ENCODE measurements at regions not wholly inside any gene's neighbourhood (a gene's known extent, or its start where the extent isn't known, plus 50 kb on each side); places are given as distances from the start of the nearest gene placed in this dataset.

- H3K4me3 ChIP-seq (ENCODE audit: low read depth, low read length): no peak overlapping the region
- DNase-seq (ENCODE audit: low read depth): no peak
- no peaks in the 10 kb centered on the region for H3K36me3 ChIP-seq (ENCODE audit: control insufficient read depth, insufficient read depth, low read length)
- ChIA-PET POLR2A (no interaction called here), CTCF (no interaction called here)
- no peak for TF ChIP-seq CTCF (IDR thresholded peaks at IDR 0.05; ENCODE audit: insufficient read depth, low read depth, low read length)
- H3K27me3 ChIP-seq (ENCODE audit: control insufficient read depth, insufficient read depth, low read length): no peaks in the 10 kb centered on the region
Measured at GRCh38 chr4:144267084-144267483, 126.6 kb upstream of the GYPA start.

GRCh38 chr4:144280688-144281087, 140.2 kb upstream of the GYPA start:
- ChIA-PET CTCF (interaction anchor here (1.0 kb wide), 1 partner anchor 114 kb away, joined by 3 read pairs; no protein-coding TSS in a partner anchor), POLR2A (no interaction called here)
- no peak for TF ChIP-seq CTCF (IDR thresholded peaks at IDR 0.05; ENCODE audit: insufficient read depth, low read depth, low read length)
- DNase-seq (ENCODE audit: low read depth): no peak
- Histone ChIP-seq H3K27me3 (ENCODE audit: control insufficient read depth, insufficient read depth, low read length) (no peaks in the 10 kb centered on the region), H3K36me3 (ENCODE audit: control insufficient read depth, insufficient read depth, low read length) (no peaks in the 10 kb centered on the region), H3K4me3 (ENCODE audit: low read depth, low read length) (no peak overlapping the region)

- ChIA-PET POLR2A (no interaction called here), CTCF (no interaction called here)
- TF ChIP-seq CTCF (IDR thresholded peaks at IDR 0.05; ENCODE audit: insufficient read depth, low read depth, low read length): no peak
- no peaks in the 10 kb centered on the region for H3K27me3 ChIP-seq (ENCODE audit: control insufficient read depth, insufficient read depth, low read length)
- H3K36me3 ChIP-seq (ENCODE audit: control insufficient read depth, insufficient read depth, low read length): no peaks in the 10 kb centered on the region
- DNase-seq (ENCODE audit: low read depth): no peak
- no peak overlapping the region for H3K4me3 ChIP-seq (ENCODE audit: low read depth, low read length)
Measured at GRCh38 chr4:144283526-144283925, 143.0 kb upstream of the GYPA start.

GRCh38 chr4:144284026-144284425, 143.5 kb upstream of the GYPA start:
- DNase-seq (ENCODE audit: low read depth): no peak
- no peak for TF ChIP-seq CTCF (IDR thresholded peaks at IDR 0.05; ENCODE audit: insufficient read depth, low read depth, low read length)
- CTCF ChIA-PET: no interaction called here
- Histone ChIP-seq H3K36me3 (ENCODE audit: control insufficient read depth, insufficient read depth, low read length) (no peaks in the 10 kb centered on the region), H3K4me3 (ENCODE audit: low read depth, low read length) (no peak overlapping the region), H3K27me3 (ENCODE audit: control insufficient read depth, insufficient read depth, low read length) (no peaks in the 10 kb centered on the region)
- POLR2A ChIA-PET: no interaction called here

GRCh38 chr4:144288011-144288903, 147.7 kb upstream of the GYPA start:
- no peak for DNase-seq (ENCODE audit: low read depth)
- CTCF ChIA-PET: no interaction called here
- Histone ChIP-seq H3K36me3 (ENCODE audit: control insufficient read depth, insufficient read depth, low read length) (no peaks in the 10 kb centered on the region), H3K27me3 (ENCODE audit: control insufficient read depth, insufficient read depth, low read length) (no peaks in the 10 kb centered on the region), H3K4me3 (ENCODE audit: low read depth, low read length) (no peak overlapping the region)
- TF ChIP-seq CTCF (IDR thresholded peaks at IDR 0.05; ENCODE audit: insufficient read depth, low read depth, low read length): no peak
- POLR2A ChIA-PET: no interaction called here
